ENCODE measurements at regions not wholly inside any gene's neighbourhood (a gene's known extent, or its start where the extent isn't known, plus 50 kb on each side); places are given as distances from the start of the nearest gene placed in this dataset.

- H3K9me3 ChIP-seq (ENCODE audit: control insufficient read depth, insufficient read depth, low read length), result no peaks in the 10 kb centered on the region
- H3K4me2 ChIP-seq (ENCODE audit: low read depth, low read length), result no peak overlapping the region
- no peak overlapping the region for H2BK15ac ChIP-seq (ENCODE audit: low read depth, low read length)
- intact Hi-C loops (cut with micrococcal nuclease), result no loop called here
- ATAC-seq (ENCODE audit: low read depth) (no peak), DNase-seq (no peak)
- no peak overlapping the region for H2AK5ac ChIP-seq (ENCODE audit: low read depth, low read length)
- WGBS, 2 experiments (ENCODE audit: extremely low coverage in 2 of 2, insufficient read length in 1 of 2), result no CpG with 5 or more reads among the region's 2 CpGs
- H4K5ac ChIP-seq (ENCODE audit: low read depth, low read length), result no peak overlapping the region
- no peak overlapping the region for H3K18ac ChIP-seq (ENCODE audit: low read depth, low read length)
- no peak overlapping the region for H2AK9ac ChIP-seq (replicated peaks; ENCODE audit: low read depth, low read length, poor library complexity)
- H3K4me1 ChIP-seq (ENCODE audit: control insufficient read depth, insufficient read depth, low read length), result no peaks in the 10 kb centered on the region
- no peak overlapping the region for H4K8ac ChIP-seq (ENCODE audit: low read depth in 2 of 2, low read length in 2 of 2)
- dilution Hi-C loops (cut with HindIII; ENCODE audit: low sequenced_read_pairs, unreplicated experiment), result no loop called here
- H3K9me1 ChIP-seq (ENCODE audit: insufficient read depth, low read length), result no peaks in the 10 kb centered on the region
- H4K20me1 ChIP-seq (ENCODE audit: insufficient read depth, low read length), result no peaks in the 10 kb centered on the region
- no peak overlapping the region for H3K4me3 ChIP-seq (ENCODE audit: insufficient read depth, low read depth, low read length)
- in situ Hi-C loops (cut with MboI; ENCODE audit: low sequenced_read_pairs), result no loop called here
- H3K14ac ChIP-seq (replicated peaks; ENCODE audit: low read depth, low read length), result no peak overlapping the region
- no peaks in the 10 kb centered on the region for H3K36me3 ChIP-seq (ENCODE audit: control insufficient read depth, insufficient read depth, low read length)
- H2AFZ ChIP-seq (replicated peaks; ENCODE audit: low read length, poor library complexity), result no peak overlapping the region
- TF ChIP-seq RAD21 (IDR thresholded peaks at IDR 0.05; ENCODE audit: low read length) (no peak), MAZ (IDR thresholded peaks at IDR 0.05; ENCODE audit: borderline replicate concordance, low read depth, low read length) (no peak), POLR2A (IDR thresholded peaks at IDR 0.05; ENCODE audit: low read depth, low read length) (no peak), ELK1 (IDR thresholded peaks at IDR 0.05; ENCODE audit: borderline replicate concordance, low read depth, low read length) (no peak), CHD1 (IDR thresholded peaks at IDR 0.05; ENCODE audit: low read depth, low read length) (no peak), CTCF (conservative IDR thresholded peaks at IDR 0.05; ENCODE audit: low read depth, low read length) (no peak), USF2 (IDR thresholded peaks at IDR 0.05; ENCODE audit: low read depth, low read length) (no peak), BHLHE40 (IDR thresholded peaks at IDR 0.05; ENCODE audit: low read depth, low read length) (no peak), MAFK (IDR thresholded peaks at IDR 0.05; ENCODE audit: low read depth, low read length) (no peak), SMC3 (IDR thresholded peaks at IDR 0.05; ENCODE audit: low read depth, low read length) (no peak), FOS (IDR thresholded peaks at IDR 0.05; ENCODE audit: low read depth, low read length) (no peak), NFE2L2 (IDR thresholded peaks at IDR 0.05; ENCODE audit: low read depth, low read length) (no peak), RCOR1 (IDR thresholded peaks at IDR 0.05; ENCODE audit: insufficient replicate concordance, low read length) (no peak), MXI1 (IDR thresholded peaks at IDR 0.05; ENCODE audit: borderline replicate concordance, low read depth, low read length) (no peak), CEBPB (IDR thresholded peaks at IDR 0.05; ENCODE audit: low read depth, low read length) (no peak)
- ChIA-PET CTCF (interaction anchor here (0.6 to 0.9 kb wide), 2 partner anchors 21 to 94 kb away, joined by 3 read pairs; no protein-coding TSS in a partner anchor), POLR2A (ENCODE audit: unreplicated experiment) (no interaction called here)
- H2BK20ac ChIP-seq (ENCODE audit: low read depth, low read length), result no peak overlapping the region
- H3K56ac ChIP-seq (ENCODE audit: extremely low read depth, insufficient read depth, low read length), result no peak overlapping the region
- H3K4ac ChIP-seq (ENCODE audit: low read depth, low read length), result no peak overlapping the region
- peaks cover 1% of the 10 kb centered on the region for H3K27me3 ChIP-seq (ENCODE audit: control insufficient read depth, insufficient read depth, low read length)
- no peaks in the 10 kb centered on the region for H3K79me1 ChIP-seq (ENCODE audit: low read depth in 1 of 2, low read length in 2 of 2)
- H3K27ac ChIP-seq (ENCODE audit: insufficient read depth, low read length), result no peak overlapping the region
- no peak overlapping the region for H4K91ac ChIP-seq (ENCODE audit: insufficient read depth, low read depth, low read length)
- no peak overlapping the region for H2BK5ac ChIP-seq (ENCODE audit: low read depth, low read length, poor library complexity, severe bottlenecking)
- H3K9ac ChIP-seq (ENCODE audit: low read depth, low read length), result no peak overlapping the region
- no peak overlapping the region for H3K23ac ChIP-seq (ENCODE audit: low read depth, low read length)
- H2BK120ac ChIP-seq (ENCODE audit: low read depth, low read length), result no peak overlapping the region
- BruUV-seq (replicated peaks), result no TSS peak
These were observed 266.9 kb downstream of the SIPA1L2 start for GRCh38 chr1:232363008-232363407.

Measured in IMR-90 (cell line).